ENCODE measurements at regions not wholly inside any gene's neighbourhood (a gene's known extent, or its start where the extent isn't known, plus 50 kb on each side); places are given as distances from the start of the nearest gene placed in this dataset.

GRCh38 chr2:163207693-163208370, 369.3 kb upstream of the KCNH7 start:
- no peaks in the 10 kb centered on the region for H3K4me1 ChIP-seq
- no peaks in the 10 kb centered on the region for H3K27me3 ChIP-seq
- DNase-seq = no peak
- TF ChIP-seq CTCF (IDR thresholded peaks at IDR 0.05) (no peak), POLR2A (IDR thresholded peaks at IDR 0.05) (no peak)
- H3K27ac ChIP-seq = no peak overlapping the region
- no peaks in the 10 kb centered on the region for H3K36me3 ChIP-seq
- no peaks in the 10 kb centered on the region for H3K9me3 ChIP-seq
- ATAC-seq = no peak
- intact Hi-C loops (cut with DNase I) = no loop called here
- no peak overlapping the region for H3K4me3 ChIP-seq
- 71% methylated on average over 2 of the region's 2 CpGs for WGBS (ENCODE audit: insufficient coverage, low coverage, low lambda C conversion rate, missing lambda C conversion rate)

GRCh38 chr2:163205589-163206254, 367.2 kb upstream of the KCNH7 start:
- Histone ChIP-seq H3K27ac (no peak overlapping the region), H3K4me1 (no peaks in the 10 kb centered on the region), H3K36me3 (no peaks in the 10 kb centered on the region), H3K27me3 (no peaks in the 10 kb centered on the region), H3K4me3 (no peak overlapping the region), H3K9me3 (no peaks in the 10 kb centered on the region)
- 50% methylated on average over 7 of the region's 7 CpGs for WGBS (ENCODE audit: insufficient coverage, low coverage, low lambda C conversion rate, missing lambda C conversion rate)
- DNase-seq (peak in 1 of 3 donors; percentile 19), ATAC-seq (no peak)
- intact Hi-C loops (cut with DNase I) = no loop called here
- TF ChIP-seq POLR2A (IDR thresholded peaks at IDR 0.05) (no peak), CTCF (IDR thresholded peaks at IDR 0.05) (no peak)

- WGBS (ENCODE audit: insufficient coverage, low coverage, low lambda C conversion rate, missing lambda C conversion rate) = 73% methylated on average over 4 of the region's 4 CpGs
- no peak for DNase-seq
- Histone ChIP-seq H3K27ac (no peak overlapping the region), H3K4me3 (no peak overlapping the region), H3K27me3 (no peaks in the 10 kb centered on the region), H3K9me3 (no peaks in the 10 kb centered on the region), H3K4me1 (no peaks in the 10 kb centered on the region), H3K36me3 (no peaks in the 10 kb centered on the region)
- TF ChIP-seq POLR2A (IDR thresholded peaks at IDR 0.05) (no peak), CTCF (IDR thresholded peaks at IDR 0.05) (no peak)
- intact Hi-C loops (cut with DNase I) = no loop called here
- no peak for ATAC-seq
Observed at GRCh38 chr2:163200741-163201140, 362.2 kb upstream of the KCNH7 start.

- 69% methylated on average over 1 of the region's 2 CpGs for WGBS (ENCODE audit: insufficient coverage, low coverage, low lambda C conversion rate, missing lambda C conversion rate)
- no peak overlapping the region for H3K4me3 ChIP-seq
- no peak overlapping the region for H3K27ac ChIP-seq
- intact Hi-C loops (cut with DNase I) = no loop called here
- H3K27me3 ChIP-seq = no peaks in the 10 kb centered on the region
- DNase-seq = no peak
- TF ChIP-seq CTCF (IDR thresholded peaks at IDR 0.05) = no peak
- no peaks in the 10 kb centered on the region for H3K36me3 ChIP-seq
- H3K9me3 ChIP-seq = no peaks in the 10 kb centered on the region
- ATAC-seq = no peak
- H3K4me1 ChIP-seq = no peaks in the 10 kb centered on the region
Observed at GRCh38 chr2:163198972-163199371, 360.4 kb upstream of the KCNH7 start.
